Small intestine (tissue), 7 donors: ENCODE measurements at regions not wholly inside any gene's neighbourhood (a gene's known extent, or its start where the extent isn't known, plus 50 kb on each side); places are given as distances from the start of the nearest gene placed in this dataset.
"Not testable (repeated sequence)": the region's sequence is repeated elsewhere in the genome, so short reads cannot be mapped to it uniquely, and the experiment has no call there.

ENCODE experiments used
- DNase-seq, 2 donors: peaks; one replicate each; pipeline versions ENCODE4 v3.0.0 to v3.0.0-alpha.2; 2013
- FAIRE-seq: peaks from 2 replicates; lab custom pipeline; 2012; peaks lifted over from hg19 to GRCh38; lab: Jason Lieb, UNC
- H3K27ac ChIP-seq, 3 donors: one replicate each; pipeline ENCODE4 v1.5.1; 2013; ENCODE audit warnings: low read length in 2 of 3, mild to moderate bottlenecking in 2 of 3, control low read depth in 1 of 3, inconsistent platforms in 1 of 3, low read depth in 1 of 3, moderate library complexity in 1 of 3
- H3K27me3 ChIP-seq, 3 donors: one replicate each; pipeline ENCODE4 v1.6.1; 2013; ENCODE audit warnings: low read length in 3 of 3, inconsistent platforms in 1 of 3; ENCODE audit not compliant: control insufficient read depth in 3 of 3, insufficient read depth in 3 of 3
- H3K36me3 ChIP-seq, 3 donors: one replicate each; pipeline ENCODE4 v1.6.1; 2013; ENCODE audit warnings: low read length in 3 of 3, inconsistent platforms in 1 of 3, low read depth in 1 of 3, mild to moderate bottlenecking in 1 of 3, moderate library complexity in 1 of 3; ENCODE audit not compliant: control insufficient read depth in 3 of 3, insufficient read depth in 2 of 3
- H3K4me1 ChIP-seq, 3 donors: one replicate each; pipeline ENCODE4 v1.6.1; 2013; ENCODE audit warnings: low read length in 2 of 3, inconsistent platforms in 1 of 3, low read depth in 1 of 3, mild to moderate bottlenecking in 1 of 3, moderate library complexity in 1 of 3; ENCODE audit not compliant: control insufficient read depth in 3 of 3, insufficient read depth in 2 of 3
- H3K4me3 ChIP-seq, 3 donors: one replicate each; pipeline ENCODE4 v1.5.1; 2013; ENCODE audit warnings: low read length in 3 of 3, control low read depth in 1 of 3, inconsistent platforms in 1 of 3, low read depth in 1 of 3, mild to moderate bottlenecking in 1 of 3, moderate library complexity in 1 of 3
- H3K9me3 ChIP-seq, 2 donors: one replicate each; pipeline ENCODE4 v1.6.1; 2013; ENCODE audit warnings: low read depth in 1 of 2, low read length in 1 of 2; ENCODE audit not compliant: control insufficient read depth in 2 of 2, insufficient read depth in 1 of 2
- WGBS, 3 donors: extraction: QIAGEN DNeasy Blood & Tissue Kit; methylation state at CpG; one replicate each; pipeline ENCODE4 v1.1.7; 2013; 5-methylcytosine and 5-hydroxymethylcytosine counted together
- donor health status: healthy with polysubstance abuse.
- donor health status: control.
- donor health status: control.
- donor health status: Bipolar disorder and iron deficiency.
- donor health status: healthy.

GRCh38 chr11:91293119-91293518 is 931.5 kb upstream of the FAT3 start:
- Histone ChIP-seq H3K27ac (no peak overlapping the region), H3K9me3 (no peaks in the 10 kb centered on the region), H3K36me3 (no peaks in the 10 kb centered on the region), H3K4me3 (no peak overlapping the region), H3K4me1 (no peaks in the 10 kb centered on the region), H3K27me3 (no peaks in the 10 kb centered on the region)
- DNase-seq (no peak), FAIRE-seq (no peak)
- 83 to 93% (median 92%) methylated on average over 1 of the region's 1 CpG for WGBS, 3 donors

GRCh38 chr11:91272089-91272488 is 952.5 kb upstream of the FAT3 start:
- Histone ChIP-seq H3K4me1 (no peaks in the 10 kb centered on the region), H3K27ac (no peak overlapping the region), H3K36me3 (no peaks in the 10 kb centered on the region), H3K4me3 (no peak overlapping the region), H3K9me3 (no peaks in the 10 kb centered on the region), H3K27me3 (no peaks in the 10 kb centered on the region)
- DNase-seq (no peak), FAIRE-seq (no peak)
- 12 to 65% (median 36%) methylated on average over 1 of the region's 1 CpG for WGBS, 3 donors

DNA sequence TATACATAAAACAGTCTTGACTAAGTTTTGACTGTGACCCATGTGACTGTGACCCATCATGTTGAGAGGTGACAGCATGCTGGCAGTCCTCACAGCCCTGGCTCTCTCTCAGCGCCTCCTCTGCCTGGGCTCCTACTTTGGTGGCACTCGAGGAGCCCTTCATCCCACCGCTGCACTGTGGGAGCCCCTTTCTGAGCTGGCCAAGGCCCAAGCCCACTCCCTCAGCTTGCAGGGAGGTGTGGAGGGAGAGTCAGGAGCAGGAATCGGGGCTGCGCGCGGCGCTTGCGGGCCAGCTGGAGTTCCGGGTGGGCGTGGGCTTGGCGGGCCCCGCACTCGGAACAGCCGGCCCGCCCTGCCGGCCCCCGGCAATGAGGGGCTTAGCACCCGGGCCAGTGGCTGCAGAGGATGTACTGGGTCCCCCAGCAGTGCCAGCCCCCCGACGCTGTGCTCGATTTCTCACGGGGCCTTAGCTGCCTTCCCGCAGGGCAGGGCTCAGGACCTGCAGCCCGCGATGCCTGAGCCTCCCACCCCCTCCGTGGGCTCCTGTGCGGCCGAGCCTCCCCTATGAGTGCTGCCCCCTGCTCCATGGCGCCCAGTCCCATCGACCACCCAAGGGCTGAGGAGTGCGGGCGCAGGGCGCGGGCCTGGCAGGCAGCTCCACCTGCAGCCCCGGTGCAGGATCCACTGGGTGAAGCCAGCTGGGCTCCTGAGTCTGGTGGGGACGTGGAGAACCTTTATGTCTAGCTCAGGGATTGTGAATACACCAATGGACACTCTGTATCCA is 955.9 kb upstream of the FAT3 start:
- H3K9me3 ChIP-seq, FAIRE-seq, DNase-seq, H3K4me3 ChIP-seq, H3K36me3 ChIP-seq, H3K4me1 ChIP-seq, H3K27ac ChIP-seq, H3K27me3 ChIP-seq: not testable (repeated sequence)
- 88 to 91% (median 91%) methylated on average over 30 to 37 of the region's 37 CpGs for WGBS, 3 donors

GRCh38 chr11:91265946-91266345 is 958.7 kb upstream of the FAT3 start:
- Histone ChIP-seq H3K4me1 (no peaks in the 10 kb centered on the region), H3K27me3 (no peaks in the 10 kb centered on the region), H3K27ac (no peak overlapping the region), H3K36me3 (no peaks in the 10 kb centered on the region), H3K9me3 (no peaks in the 10 kb centered on the region), H3K4me3 (no peak overlapping the region)
- FAIRE-seq (no peak), DNase-seq (no peak)
- WGBS, 3 donors = 59 to 77% (median 70%) methylated on average over 1 of the region's 1 CpG

- Histone ChIP-seq H3K9me3 (no peaks in the 10 kb centered on the region), H3K27ac (no peak overlapping the region), H3K4me3 (no peak overlapping the region), H3K36me3 (no peaks in the 10 kb centered on the region), H3K27me3 (no peaks in the 10 kb centered on the region), H3K4me1 (no peaks in the 10 kb centered on the region)
- no peak for DNase-seq
- 62 to 66% (median 63%) methylated on average over 2 of the region's 2 CpGs for WGBS, 3 donors
- no peak for FAIRE-seq
These were observed 960.1 kb upstream of the FAT3 start for GRCh38 chr11:91264481-91264880.

- WGBS, 3 donors = 65 to 71% (median 68%) methylated on average over 9 of the region's 9 CpGs
- FAIRE-seq (no peak), DNase-seq (no peak)
- H3K27me3 ChIP-seq = no peaks in the 10 kb centered on the region
- H3K4me1 ChIP-seq = no peaks in the 10 kb centered on the region
- H3K9me3 ChIP-seq = no peaks in the 10 kb centered on the region
- H3K4me3 ChIP-seq = no peak overlapping the region
- no peaks in the 10 kb centered on the region for H3K36me3 ChIP-seq
- no peak overlapping the region for H3K27ac ChIP-seq
These were observed 960.9 kb upstream of the FAT3 start for GRCh38 chr11:91263496-91264365.

DNA sequence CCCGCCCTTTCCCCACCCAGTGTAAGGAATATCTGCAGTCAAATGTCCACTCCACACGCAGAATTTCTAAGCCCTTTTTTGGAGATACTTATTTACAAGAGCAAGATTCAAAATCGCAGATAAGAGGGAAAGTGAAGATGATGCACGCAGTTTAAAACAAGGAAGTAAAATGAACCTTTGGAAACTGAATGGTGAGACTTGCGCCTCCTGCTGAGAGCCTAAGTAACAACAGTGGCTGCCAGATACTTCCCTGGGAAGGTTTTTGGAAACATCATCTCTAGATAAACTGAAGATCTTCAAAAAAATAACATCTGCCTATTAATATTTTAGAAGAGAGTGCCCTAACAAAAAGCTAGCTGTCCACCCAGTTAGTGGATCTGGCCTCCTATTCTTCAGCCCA is 963.1 kb upstream of the FAT3 start:
- DNase-seq (no peak), FAIRE-seq (no peak)
- H3K4me3 ChIP-seq = no peak overlapping the region
- no peak overlapping the region for H3K27ac ChIP-seq
- no peaks in the 10 kb centered on the region for H3K36me3 ChIP-seq
- no peaks in the 10 kb centered on the region for H3K4me1 ChIP-seq
- 50 to 60% (median 53%) methylated on average over 5 of the region's 5 CpGs for WGBS, 3 donors
- no peaks in the 10 kb centered on the region for H3K27me3 ChIP-seq
- no peaks in the 10 kb centered on the region for H3K9me3 ChIP-seq

GRCh38 chr11:91258876-91259275 is 965.7 kb upstream of the FAT3 start:
- Histone ChIP-seq H3K27ac (no peak overlapping the region), H3K9me3 (no peaks in the 10 kb centered on the region), H3K27me3 (no peaks in the 10 kb centered on the region), H3K36me3 (no peaks in the 10 kb centered on the region), H3K4me3 (no peak overlapping the region), H3K4me1 (no peaks in the 10 kb centered on the region)
- WGBS, 3 donors = 55 to 69% (median 66%) methylated on average over 1 of the region's 1 CpG
- DNase-seq (no peak), FAIRE-seq (no peak)
